Pancreas (tissue), 10 donors: ENCODE measurements at regions not wholly inside any gene's neighbourhood (a gene's known extent, or its start where the extent isn't known, plus 50 kb on each side); places are given as distances from the start of the nearest gene placed in this dataset.

Experiments
- ATAC-seq, 4 donors: fragments of 200-7000 bp; cut with Tn5 transposase; one replicate each; pipeline versions ENCODE4 v1.8.0 to v1.9.1; 2020; ENCODE audit warnings: mild to moderate bottlenecking in 4 of 4, moderate library complexity in 4 of 4
- DNase-seq, 6 donors: peaks; one replicate each; pipeline ENCODE4 v3.0.0-alpha.2; 2020
- FAIRE-seq: peaks from 2 replicates; lab custom pipeline; 2012; peaks lifted over from hg19 to GRCh38; lab: Jason Lieb, UNC
- H3K27ac ChIP-seq, 4 donors: fragments of 200-600 bp; sonication (generic); 1 replicate in 3 of 4; 2 replicates in 1 of 4; pipeline versions ENCODE4 v1.5.0 to v1.8.0; 2020
- H3K27me3 ChIP-seq, 4 donors: fragments of 200-600 bp; one replicate each; pipeline ENCODE4 v1.8.0; 2021
- H3K36me3 ChIP-seq, 3 donors: fragments of 200-600 bp; sonication (generic) in 1 of 3; one replicate each; pipeline versions ENCODE4 v1.5.0 to v1.8.0; 2020 to 2021
- H3K4me1 ChIP-seq, 3 donors: fragments of 200-600 bp; one replicate each; pipeline ENCODE4 v1.8.0; 2021
- H3K4me3 ChIP-seq, 4 donors: fragments of 200-600 bp; sonication (generic) in 2 of 4; one replicate each; pipeline versions ENCODE4 v1.5.0 to v1.8.0; 2020 to 2021
- H3K9me3 ChIP-seq, 4 donors: fragments of 200-600 bp; one replicate each; pipeline ENCODE4 v1.8.0; 2021
- CTCF ChIP-seq, 4 donors: fragments of 200-600 bp; sonication (generic) in 3 of 4; IDR thresholded peaks; one replicate each; pipeline versions ENCODE4 v1.5.0 to v1.8.0; 2021; ENCODE audit warnings: antibody characterized with exemption in 4 of 4
- WGBS, 2 donors: extraction: QIAGEN DNeasy Blood & Tissue Kit; methylation state at CpG; one replicate each; pipeline ENCODE4 v1.1.7; 2013; 5-methylcytosine and 5-hydroxymethylcytosine counted together
- intact Hi-C, 3 donors: fragments of 100-400 bp; cut with DNase I; formaldehyde crosslinking; loops; one replicate each; pipeline versions ENCODE4 v1.11.1 to v1.14.2; 2022
- donor health status: healthy with polysubstance abuse.
- donor health status: DM: no; HTN: no; CAD: no; lungs with moderate emphysema.
- donor health status: DM: no; HTN: no; CAD: no.
- donor health status: control.
- donor health status: control.
- donor health status: Bipolar disorder and iron deficiency.
- donor health status: DM: yes; HTN: yes; CAD: no.
- donor health status: DM: no; HTN: no; CAD: no.
- donor health status: DM: no; HTN: no; CAD: no.
- donor health status: DM: yes; HTN: yes; CAD: no.

- Histone ChIP-seq H3K27me3 (no peaks in the 10 kb centered on the region), H3K27ac (no peak overlapping the region), H3K4me3 (no peak overlapping the region), H3K9me3 (no peaks in the 10 kb centered on the region), H3K4me1 (no peaks in the 10 kb centered on the region), H3K36me3 (no peaks in the 10 kb centered on the region)
- no peak for ATAC-seq
- no peak for TF ChIP-seq CTCF (IDR thresholded peaks at IDR 0.05)
- DNase-seq, result no peak
- intact Hi-C loops, result no loop called here
- WGBS, 2 donors, result 42 to 43% methylated on average over 3 of the region's 3 CpGs
- FAIRE-seq, result no peak
Observed at GRCh38 chr2:56537756-56538155, 354.0 kb downstream of the CCDC85A start.

- intact Hi-C loops, result no loop called here
- H3K27me3 ChIP-seq, result no peaks in the 10 kb centered on the region
- FAIRE-seq, result no peak
- no peaks in the 10 kb centered on the region for H3K4me1 ChIP-seq
- no peak for ATAC-seq
- TF ChIP-seq CTCF (IDR thresholded peaks at IDR 0.05), result no peak
- H3K27ac ChIP-seq, result no peak overlapping the region
- no peak overlapping the region for H3K4me3 ChIP-seq
- no peaks in the 10 kb centered on the region for H3K9me3 ChIP-seq
- no peaks in the 10 kb centered on the region for H3K36me3 ChIP-seq
- DNase-seq, result no peak
- 75 to 78% methylated on average over 2 of the region's 2 CpGs for WGBS, 2 donors
Observed at GRCh38 chr2:56539618-56540017, 355.8 kb downstream of the CCDC85A start.

GRCh38 chr2:56540467-56540866, 356.7 kb downstream of the CCDC85A start:
- intact Hi-C loops, result no loop called here
- DNase-seq (no peak), FAIRE-seq (no peak), ATAC-seq (no peak)
- no peaks in the 10 kb centered on the region for H3K4me1 ChIP-seq
- no peaks in the 10 kb centered on the region for H3K27me3 ChIP-seq
- H3K9me3 ChIP-seq, result no peaks in the 10 kb centered on the region
- TF ChIP-seq CTCF (IDR thresholded peaks at IDR 0.05), result no peak
- 60 to 71% methylated on average over 1 of the region's 1 CpG for WGBS, 2 donors
- no peak overlapping the region for H3K4me3 ChIP-seq
- no peak overlapping the region for H3K27ac ChIP-seq
- H3K36me3 ChIP-seq, result no peaks in the 10 kb centered on the region

- Histone ChIP-seq H3K36me3 (no peaks in the 10 kb centered on the region), H3K27me3 (no peaks in the 10 kb centered on the region), H3K4me1 (no peaks in the 10 kb centered on the region), H3K4me3 (no peak overlapping the region), H3K9me3 (no peaks in the 10 kb centered on the region), H3K27ac (no peak overlapping the region)
- ATAC-seq (no peak), FAIRE-seq (no peak), DNase-seq (no peak)
- intact Hi-C loops, result no loop called here
- TF ChIP-seq CTCF (IDR thresholded peaks at IDR 0.05), result no peak
- WGBS, 2 donors, result 22 to 54% methylated on average over 4 of the region's 4 CpGs
Observed at GRCh38 chr2:56540916-56541315, 357.1 kb downstream of the CCDC85A start.

- Histone ChIP-seq H3K27ac (no peak overlapping the region), H3K4me1 (no peaks in the 10 kb centered on the region), H3K36me3 (no peaks in the 10 kb centered on the region), H3K4me3 (no peak overlapping the region), H3K9me3 (no peaks in the 10 kb centered on the region), H3K27me3 (no peaks in the 10 kb centered on the region)
- FAIRE-seq (no peak), ATAC-seq (no peak), DNase-seq (no peak)
- intact Hi-C loops, result no loop called here
- no peak for TF ChIP-seq CTCF (IDR thresholded peaks at IDR 0.05)
Observed at GRCh38 chr2:56542213-56542612, 358.4 kb downstream of the CCDC85A start.
